Activated naive CD8-positive, alpha-beta T cell treated with anti-CD3 and anti-CD28 coated beads, Interleukin-2, amount 50 U/mL, for 24 hours (primary cell): ENCODE measurements at regions not wholly inside any gene's neighbourhood (a gene's known extent, or its start where the extent isn't known, plus 50 kb on each side); places are given as distances from the start of the nearest gene placed in this dataset.
"Not testable (repeated sequence)": the region's sequence is repeated elsewhere in the genome, so short reads cannot be mapped to it uniquely, and the experiment has no call there.

Experiments
- ATAC-seq: fragments of 150-1000 bp; cut with Tn5 transposase; one replicate; pipeline ENCODE4 v1.10.0; 2021
- DNase-seq: peaks from one replicate; pipeline ENCODE4 v3.0.0; 2021
- H3K27ac Mint-ChIP-seq: one replicate; pipeline ENCODE4 v1.8.0; 2021; ENCODE audit warnings: mild to moderate bottlenecking, mixed read lengths
- H3K27me3 Mint-ChIP-seq: one replicate; pipeline ENCODE4 v1.8.0; 2021; ENCODE audit warnings: mixed read lengths
- H3K36me3 Mint-ChIP-seq: one replicate; pipeline ENCODE4 v1.8.0; 2021; ENCODE audit warnings: low read depth, mixed read lengths
- H3K4me1 Mint-ChIP-seq: one replicate; pipeline ENCODE4 v1.8.0; 2021; ENCODE audit warnings: mixed read lengths
- H3K4me3 Mint-ChIP-seq: one replicate; pipeline ENCODE4 v1.8.0; 2021; ENCODE audit warnings: mild to moderate bottlenecking, moderate library complexity, mixed read lengths
- H3K9me3 Mint-ChIP-seq: one replicate; pipeline ENCODE4 v1.8.0; 2021; ENCODE audit warnings: mixed read lengths

GRCh38 chr2:38243186-38243880 is 133.7 kb downstream of the ATL2 start:
- Mint-ChIP-seq H3K36me3 (no peaks in the 10 kb centered on the region), H3K27ac (no peak overlapping the region), H3K4me3 (no peak overlapping the region), H3K9me3 (no peaks in the 10 kb centered on the region), H3K4me1 (no peaks in the 10 kb centered on the region), H3K27me3 (peaks cover 3% of the 10 kb centered on the region)
- no peak for DNase-seq
- ATAC-seq = no peak

- Mint-ChIP-seq H3K27ac (no peak overlapping the region), H3K9me3 (peaks cover 5% of the 10 kb centered on the region), H3K27me3 (peaks cover 12% of the 10 kb centered on the region), H3K4me1 (no peaks in the 10 kb centered on the region), H3K36me3 (no peaks in the 10 kb centered on the region), H3K4me3 (no peak overlapping the region)
- ATAC-seq (no peak), DNase-seq (no peak)
Observed at GRCh38 chr2:38239452-38239851, 137.6 kb downstream of the ATL2 start.

DNA sequence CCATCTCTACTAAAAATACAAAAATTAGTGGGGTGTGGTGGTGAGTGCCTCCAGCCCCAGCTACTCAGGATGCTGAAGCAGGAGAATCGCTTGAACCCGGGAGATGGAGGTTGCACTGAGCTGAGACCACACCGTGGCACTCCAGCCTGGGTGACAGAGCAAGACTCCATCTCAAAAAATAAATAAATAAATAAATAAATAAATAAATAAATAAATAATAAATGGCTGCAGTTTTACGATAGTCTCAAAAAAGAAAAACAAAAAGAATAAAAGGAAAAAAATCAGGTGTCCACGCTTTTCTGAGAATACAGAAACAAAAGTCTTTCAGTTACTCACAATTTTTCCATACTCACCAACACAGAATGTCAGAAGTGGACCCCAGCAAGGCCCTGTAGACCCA is 138.4 kb downstream of the ATL2 start:
- H3K27me3 Mint-ChIP-seq = peaks cover 14% of the 10 kb centered on the region
- not testable (repeated sequence) for ATAC-seq, H3K4me1 Mint-ChIP-seq, DNase-seq, H3K27ac Mint-ChIP-seq, H3K9me3 Mint-ChIP-seq, H3K36me3 Mint-ChIP-seq, H3K4me3 Mint-ChIP-seq

- H3K4me3 Mint-ChIP-seq = no peak overlapping the region
- H3K36me3 Mint-ChIP-seq = no peaks in the 10 kb centered on the region
- H3K4me1 Mint-ChIP-seq = no peaks in the 10 kb centered on the region
- H3K27ac Mint-ChIP-seq = no peak overlapping the region
- DNase-seq (no peak), ATAC-seq (no peak)
- H3K9me3 Mint-ChIP-seq = peaks cover 8% of the 10 kb centered on the region
- H3K27me3 Mint-ChIP-seq = peaks cover 14% of the 10 kb centered on the region
Observed at GRCh38 chr2:38237311-38237710, 139.8 kb downstream of the ATL2 start.

DNA sequence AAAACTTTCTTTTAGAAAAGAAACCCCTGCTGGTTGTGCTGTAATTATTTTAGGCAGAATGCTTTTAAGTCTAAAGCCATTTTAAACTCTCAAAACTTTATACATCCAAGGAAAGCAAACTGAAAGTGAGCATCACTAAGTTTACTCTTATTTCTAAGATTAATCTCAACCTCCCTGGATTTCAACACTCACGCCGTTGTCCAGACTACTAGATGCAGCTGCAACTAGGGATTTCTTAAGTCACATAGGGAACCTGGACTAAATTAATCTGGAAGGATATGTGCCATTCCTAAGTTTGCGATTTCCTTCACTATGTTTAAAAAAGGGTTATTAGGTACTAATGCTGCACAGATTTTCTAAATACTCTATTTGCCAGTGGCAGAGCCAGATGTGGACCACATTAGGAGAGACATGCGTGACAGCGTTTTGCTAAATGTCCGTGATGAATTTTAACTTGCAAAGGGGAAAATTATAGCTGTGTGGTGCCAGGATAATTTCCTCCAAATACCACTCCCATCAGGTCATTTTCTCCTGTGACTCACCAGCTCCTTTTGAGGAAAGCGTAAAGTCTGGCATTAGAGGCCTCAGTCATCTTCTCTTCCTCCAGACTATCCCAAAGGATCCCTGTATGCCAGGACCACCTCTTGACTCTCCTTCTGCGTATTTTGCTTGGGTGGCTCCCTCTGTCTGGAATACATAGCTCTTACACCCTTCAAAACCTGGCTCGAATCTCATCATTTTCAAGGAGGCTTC is 143.7 kb downstream of the ATL2 start:
- H3K27me3 Mint-ChIP-seq = peaks cover 23% of the 10 kb centered on the region
- ATAC-seq (no peak), DNase-seq (no peak)
- H3K36me3 Mint-ChIP-seq = no peaks in the 10 kb centered on the region
- H3K4me3 Mint-ChIP-seq = no peak overlapping the region
- no peaks in the 10 kb centered on the region for H3K4me1 Mint-ChIP-seq
- H3K27ac Mint-ChIP-seq = no peak overlapping the region
- peaks cover 8% of the 10 kb centered on the region for H3K9me3 Mint-ChIP-seq

GRCh38 chr2:38232454-38232853 is 144.6 kb downstream of the ATL2 start:
- Mint-ChIP-seq H3K4me3 (no peak overlapping the region), H3K27ac (no peak overlapping the region), H3K27me3 (peaks cover 28% of the 10 kb centered on the region), H3K36me3 (no peaks in the 10 kb centered on the region), H3K4me1 (no peaks in the 10 kb centered on the region), H3K9me3 (peaks cover 8% of the 10 kb centered on the region)
- no peak for DNase-seq
- no peak for ATAC-seq

GRCh38 chr2:38230756-38231155 is 146.3 kb downstream of the ATL2 start:
- no peaks in the 10 kb centered on the region for H3K36me3 Mint-ChIP-seq
- H3K4me1 Mint-ChIP-seq = no peaks in the 10 kb centered on the region
- H3K27ac Mint-ChIP-seq = no peak overlapping the region
- H3K9me3 Mint-ChIP-seq = peaks cover 8% of the 10 kb centered on the region
- no peak overlapping the region for H3K4me3 Mint-ChIP-seq
- DNase-seq (no peak), ATAC-seq (no peak)
- peaks cover 37% of the 10 kb centered on the region for H3K27me3 Mint-ChIP-seq

GRCh38 chr2:38228753-38229152 is 148.3 kb downstream of the ATL2 start:
- no peak for DNase-seq
- ATAC-seq = no peak
- H3K27me3 Mint-ChIP-seq = peaks cover 46% of the 10 kb centered on the region
- no peaks in the 10 kb centered on the region for H3K4me1 Mint-ChIP-seq
- no peak overlapping the region for H3K4me3 Mint-ChIP-seq
- H3K27ac Mint-ChIP-seq = no peak overlapping the region
- no peaks in the 10 kb centered on the region for H3K36me3 Mint-ChIP-seq
- no peaks in the 10 kb centered on the region for H3K9me3 Mint-ChIP-seq

GRCh38 chr2:38224821-38225437 is 149.0 kb upstream of the CYP1B1 start:
- Mint-ChIP-seq H3K27me3 (peaks cover 46% of the 10 kb centered on the region), H3K36me3 (no peaks in the 10 kb centered on the region), H3K4me1 (no peaks in the 10 kb centered on the region), H3K9me3 (peaks cover under 1% of the 10 kb centered on the region), H3K4me3 (no peak overlapping the region), H3K27ac (no peak overlapping the region)
- ATAC-seq = no peak
- no peak for DNase-seq

- no peaks in the 10 kb centered on the region for H3K36me3 Mint-ChIP-seq
- H3K27me3 Mint-ChIP-seq = peaks cover 48% of the 10 kb centered on the region
- no peak for DNase-seq
- H3K9me3 Mint-ChIP-seq = peaks cover 8% of the 10 kb centered on the region
- no peak overlapping the region for H3K27ac Mint-ChIP-seq
- H3K4me3 Mint-ChIP-seq = no peak overlapping the region
- H3K4me1 Mint-ChIP-seq = no peaks in the 10 kb centered on the region
- ATAC-seq = no peak
Observed at GRCh38 chr2:38224181-38224580, 148.2 kb upstream of the CYP1B1 start.

DNA sequence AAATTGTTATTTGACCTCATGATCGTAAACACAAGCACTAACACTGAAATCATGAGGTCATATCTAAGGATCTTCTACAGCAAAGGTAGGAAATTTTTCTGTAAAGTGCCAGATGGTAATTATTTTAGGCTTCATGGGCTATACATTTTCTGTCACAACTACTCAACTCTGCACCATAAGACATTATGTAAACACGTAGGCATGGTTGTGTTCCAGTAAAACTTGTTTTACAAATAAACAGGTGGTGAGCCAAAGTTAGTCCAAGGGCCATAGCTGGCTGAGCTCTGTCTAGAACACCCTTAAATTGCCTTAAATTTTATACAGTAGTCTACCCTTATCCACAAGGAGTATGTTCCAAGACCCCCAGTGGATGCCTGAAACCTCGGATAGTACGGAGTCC is 147.3 kb upstream of the CYP1B1 start:
- no peaks in the 10 kb centered on the region for H3K4me1 Mint-ChIP-seq
- peaks cover 46% of the 10 kb centered on the region for H3K27me3 Mint-ChIP-seq
- DNase-seq (no peak), ATAC-seq (no peak)
- no peaks in the 10 kb centered on the region for H3K36me3 Mint-ChIP-seq
- no peak overlapping the region for H3K4me3 Mint-ChIP-seq
- peaks cover 9% of the 10 kb centered on the region for H3K9me3 Mint-ChIP-seq
- H3K27ac Mint-ChIP-seq = no peak overlapping the region

GRCh38 chr2:38220164-38220563 is 144.2 kb upstream of the CYP1B1 start:
- no peak overlapping the region for H3K4me3 Mint-ChIP-seq
- ATAC-seq (no peak), DNase-seq (no peak)
- H3K27me3 Mint-ChIP-seq = peaks cover 35% of the 10 kb centered on the region
- no peaks in the 10 kb centered on the region for H3K4me1 Mint-ChIP-seq
- H3K9me3 Mint-ChIP-seq = peaks cover 9% of the 10 kb centered on the region
- no peak overlapping the region for H3K27ac Mint-ChIP-seq
- no peaks in the 10 kb centered on the region for H3K36me3 Mint-ChIP-seq

DNA sequence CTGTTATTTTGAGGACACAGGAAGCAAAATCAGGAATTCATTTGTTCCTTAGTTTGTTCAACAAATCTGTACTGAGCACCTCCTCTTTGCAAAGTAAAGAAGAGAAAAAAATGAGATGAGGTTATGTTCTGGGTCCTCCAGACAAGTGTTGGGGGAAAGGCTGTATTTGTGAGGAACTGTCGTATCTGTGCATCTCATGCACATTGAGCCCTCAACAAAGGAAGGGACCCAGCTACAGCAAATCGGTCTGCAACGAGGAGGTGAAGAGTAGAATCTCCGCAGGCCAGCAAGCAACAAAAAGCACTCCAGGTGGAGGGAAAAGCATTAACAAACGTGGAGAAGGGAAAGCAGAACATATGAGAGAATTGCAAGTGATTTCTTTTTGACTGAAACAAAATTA is 143.0 kb upstream of the CYP1B1 start:
- H3K4me1 Mint-ChIP-seq = peaks cover under 1% of the 10 kb centered on the region
- H3K9me3 Mint-ChIP-seq = peaks cover 9% of the 10 kb centered on the region
- peaks cover 24% of the 10 kb centered on the region for H3K27me3 Mint-ChIP-seq
- H3K4me3 Mint-ChIP-seq = no peak overlapping the region
- DNase-seq (no peak), ATAC-seq (no peak)
- no peaks in the 10 kb centered on the region for H3K36me3 Mint-ChIP-seq
- no peak overlapping the region for H3K27ac Mint-ChIP-seq

DNA sequence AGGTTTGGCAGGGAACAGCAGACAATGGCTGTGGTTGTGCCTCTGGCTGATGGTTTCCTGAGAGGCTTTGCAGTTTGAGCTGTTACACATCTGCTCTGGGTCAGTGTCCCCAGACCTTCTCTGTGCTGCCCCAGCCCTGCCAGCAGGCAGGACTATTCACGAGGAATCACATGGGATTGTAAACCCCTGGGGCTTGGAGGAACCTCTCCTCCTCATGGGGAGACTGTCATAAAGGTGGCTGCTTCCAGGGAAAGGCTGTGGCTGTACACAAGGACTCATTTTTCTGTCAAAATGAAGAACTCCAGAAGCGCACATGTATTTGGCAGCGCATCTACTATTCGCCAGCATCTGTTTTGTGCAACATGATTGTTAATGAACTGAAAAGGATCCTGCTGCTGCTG is 142.6 kb upstream of the CYP1B1 start:
- Mint-ChIP-seq H3K36me3 (no peaks in the 10 kb centered on the region), H3K27ac (no peak overlapping the region), H3K4me3 (no peak overlapping the region), H3K27me3 (peaks cover 22% of the 10 kb centered on the region), H3K4me1 (peaks cover 4% of the 10 kb centered on the region), H3K9me3 (peaks cover 9% of the 10 kb centered on the region)
- ATAC-seq (no peak), DNase-seq (no peak)
